ENCODE measurements at regions not wholly inside any gene's neighbourhood (a gene's known extent, or its start where the extent isn't known, plus 50 kb on each side); places are given as distances from the start of the nearest gene placed in this dataset.

DNA sequence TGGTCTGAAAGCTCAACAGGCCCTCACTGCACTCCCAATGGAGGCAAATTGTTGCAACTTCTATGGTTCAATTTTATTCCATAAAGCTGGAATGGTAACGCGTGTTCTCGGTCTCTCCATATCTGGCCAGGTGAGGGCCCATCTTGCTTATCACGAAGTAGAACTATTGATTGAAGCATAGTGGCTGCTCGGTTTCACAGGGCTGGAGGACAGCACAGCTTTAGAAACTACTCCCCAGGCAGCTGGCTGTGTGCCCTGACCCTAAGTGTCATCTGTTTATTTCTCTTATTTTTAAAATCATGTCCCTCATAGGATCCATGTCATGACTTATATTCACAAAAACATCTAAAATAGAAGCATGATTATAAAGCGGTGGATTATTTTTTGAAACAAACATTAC is 223.4 kb downstream of the NPR3 start:
- H3K4me3 ChIP-seq (ENCODE audit: low read depth in 1 of 3, low read length in 3 of 3) = no peak overlapping the region
- WGBS = 41% methylated on average over 6 of the region's 6 CpGs
- no peak overlapping the region for H3K9ac ChIP-seq (ENCODE audit: low read depth in 1 of 2, low read length in 2 of 2)
- no peaks in the 10 kb centered on the region for H3K27me3 ChIP-seq (ENCODE audit: control insufficient read depth in 4 of 4, insufficient read depth in 4 of 4, low read length in 3 of 4)
- peak overlapping the region in 1 of 2 donors; percentile 31 for H3K27ac ChIP-seq (ENCODE audit: low read depth in 1 of 2, low read length in 2 of 2)
- TF ChIP-seq, protein P1, sequence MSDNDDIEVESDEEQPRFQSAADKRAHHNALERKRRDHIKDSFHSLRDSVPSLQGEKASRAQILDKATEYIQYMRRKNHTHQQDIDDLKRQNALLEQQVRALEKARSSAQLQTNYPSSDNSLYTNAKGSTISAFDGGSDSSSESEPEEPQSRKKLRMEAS (IDR thresholded peaks at IDR 0.05) = no peak
- peak in 1 of 2 donors; percentile 7 for TF ChIP-seq HNF4A (conservative IDR thresholded peaks at IDR 0.05)
- TF ChIP-seq, protein P2, sequence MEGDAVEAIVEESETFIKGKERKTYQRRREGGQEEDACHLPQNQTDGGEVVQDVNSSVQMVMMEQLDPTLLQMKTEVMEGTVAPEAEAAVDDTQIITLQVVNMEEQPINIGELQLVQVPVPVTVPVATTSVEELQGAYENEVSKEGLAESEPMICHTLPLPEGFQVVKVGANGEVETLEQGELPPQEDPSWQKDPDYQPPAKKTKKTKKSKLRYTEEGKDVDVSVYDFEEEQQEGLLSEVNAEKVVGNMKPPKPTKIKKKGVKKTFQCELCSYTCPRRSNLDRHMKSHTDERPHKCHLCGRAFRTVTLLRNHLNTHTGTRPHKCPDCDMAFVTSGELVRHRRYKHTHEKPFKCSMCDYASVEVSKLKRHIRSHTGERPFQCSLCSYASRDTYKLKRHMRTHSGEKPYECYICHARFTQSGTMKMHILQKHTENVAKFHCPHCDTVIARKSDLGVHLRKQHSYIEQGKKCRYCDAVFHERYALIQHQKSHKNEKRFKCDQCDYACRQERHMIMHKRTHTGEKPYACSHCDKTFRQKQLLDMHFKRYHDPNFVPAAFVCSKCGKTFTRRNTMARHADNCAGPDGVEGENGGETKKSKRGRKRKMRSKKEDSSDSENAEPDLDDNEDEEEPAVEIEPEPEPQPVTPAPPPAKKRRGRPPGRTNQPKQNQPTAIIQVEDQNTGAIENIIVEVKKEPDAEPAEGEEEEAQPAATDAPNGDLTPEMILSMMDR (IDR thresholded peaks at IDR 0.05; ENCODE audit: low read depth, low read length, missing input control) = no peak
- TF ChIP-seq YY1 (IDR thresholded peaks at IDR 0.05) = peak; percentile 41
- DNase-seq (ENCODE audit: low spot score) = no peak
- H3K4me1 ChIP-seq (ENCODE audit: control insufficient read depth in 4 of 4, insufficient read depth in 4 of 4, low read length in 3 of 4) = peaks cover 2 to 8% (median 4%) of the 10 kb centered on the region in 4 donors
- no peaks in the 10 kb centered on the region for H3K9me3 ChIP-seq (ENCODE audit: control insufficient read depth in 4 of 4, low read length in 3 of 4)
- no peaks in the 10 kb centered on the region for H3K36me3 ChIP-seq (ENCODE audit: control insufficient read depth in 4 of 4, insufficient read depth in 3 of 4, low read depth in 1 of 4, low read length in 3 of 4)

DNA sequence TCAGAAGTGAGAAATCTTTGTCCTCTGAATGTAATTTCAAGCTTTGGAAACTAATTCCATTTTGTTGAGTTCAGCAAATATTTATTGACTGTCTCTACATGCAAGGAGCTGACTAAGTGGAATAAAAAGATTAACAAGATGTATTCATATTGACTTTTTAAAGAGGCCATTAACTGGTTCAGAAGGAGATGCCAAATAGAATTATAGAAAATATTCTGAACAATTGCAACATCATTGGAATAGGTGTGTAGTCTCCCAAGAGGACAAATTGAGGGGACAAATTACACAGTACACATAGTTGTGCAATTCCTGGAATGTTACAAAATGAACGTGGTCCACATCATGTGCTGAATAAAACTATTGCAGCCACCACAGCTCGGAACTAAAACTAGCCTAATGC is 224.2 kb downstream of the NPR3 start:
- DNase-seq (ENCODE audit: low spot score) = no peak
- no peaks in the 10 kb centered on the region for H3K9me3 ChIP-seq (ENCODE audit: control insufficient read depth in 4 of 4, low read length in 3 of 4)
- whole genome bisulfite sequencing = 31% methylated on average over 2 of the region's 2 CpGs
- H3K9ac ChIP-seq (ENCODE audit: low read depth in 1 of 2, low read length in 2 of 2) = no peak overlapping the region
- H3K4me3 ChIP-seq (ENCODE audit: low read depth in 1 of 3, low read length in 3 of 3) = no peak overlapping the region
- TF ChIP-seq, protein P3, sequence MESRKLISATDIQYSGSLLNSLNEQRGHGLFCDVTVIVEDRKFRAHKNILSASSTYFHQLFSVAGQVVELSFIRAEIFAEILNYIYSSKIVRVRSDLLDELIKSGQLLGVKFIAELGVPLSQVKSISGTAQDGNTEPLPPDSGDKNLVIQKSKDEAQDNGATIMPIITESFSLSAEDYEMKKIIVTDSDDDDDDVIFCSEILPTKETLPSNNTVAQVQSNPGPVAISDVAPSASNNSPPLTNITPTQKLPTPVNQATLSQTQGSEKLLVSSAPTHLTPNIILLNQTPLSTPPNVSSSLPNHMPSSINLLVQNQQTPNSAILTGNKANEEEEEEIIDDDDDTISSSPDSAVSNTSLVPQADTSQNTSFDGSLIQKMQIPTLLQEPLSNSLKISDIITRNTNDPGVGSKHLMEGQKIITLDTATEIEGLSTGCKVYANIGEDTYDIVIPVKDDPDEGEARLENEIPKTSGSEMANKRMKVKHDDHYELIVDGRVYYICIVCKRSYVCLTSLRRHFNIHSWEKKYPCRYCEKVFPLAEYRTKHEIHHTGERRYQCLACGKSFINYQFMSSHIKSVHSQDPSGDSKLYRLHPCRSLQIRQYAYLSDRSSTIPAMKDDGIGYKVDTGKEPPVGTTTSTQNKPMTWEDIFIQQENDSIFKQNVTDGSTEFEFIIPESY (IDR thresholded peaks at IDR 0.05) = peak; percentile 50
- TF ChIP-seq FOXA1 (IDR thresholded peaks at IDR 0.05) (no peak), JUND (IDR thresholded peaks at IDR 0.05) (peak in 1 of 2 donors; percentile 57), FOXA2 (IDR thresholded peaks at IDR 0.05) (peak; percentile 66), RAD21 (IDR thresholded peaks at IDR 0.05) (peak; percentile 6 to 22), SP1 (IDR thresholded peaks at IDR 0.05) (peak; percentile 38), RXRA (IDR thresholded peaks at IDR 0.05) (peak in 1 of 2 donors; percentile 66), YY1 (IDR thresholded peaks at IDR 0.05) (peak; percentile 71), HNF4A (conservative IDR thresholded peaks at IDR 0.05) (peak; percentile 68 to 80), HNF4G (IDR thresholded peaks at IDR 0.05) (no peak), GABPA (IDR thresholded peaks at IDR 0.05 in 1 of 2, conservative IDR thresholded peaks at IDR 0.05 in 1 of 2) (no peak), NR2F2 (IDR thresholded peaks at IDR 0.05) (no peak)
- TF ChIP-seq, protein P4, sequence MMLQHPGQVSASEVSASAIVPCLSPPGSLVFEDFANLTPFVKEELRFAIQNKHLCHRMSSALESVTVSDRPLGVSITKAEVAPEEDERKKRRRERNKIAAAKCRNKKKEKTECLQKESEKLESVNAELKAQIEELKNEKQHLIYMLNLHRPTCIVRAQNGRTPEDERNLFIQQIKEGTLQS (IDR thresholded peaks at IDR 0.05) = no peak
- TF ChIP-seq, protein P1 (IDR thresholded peaks at IDR 0.05) = peak; percentile 38
- TF ChIP-seq, protein P2 (IDR thresholded peaks at IDR 0.05; ENCODE audit: low read depth, low read length, missing input control) = no peak
- TF ChIP-seq, protein P5, sequence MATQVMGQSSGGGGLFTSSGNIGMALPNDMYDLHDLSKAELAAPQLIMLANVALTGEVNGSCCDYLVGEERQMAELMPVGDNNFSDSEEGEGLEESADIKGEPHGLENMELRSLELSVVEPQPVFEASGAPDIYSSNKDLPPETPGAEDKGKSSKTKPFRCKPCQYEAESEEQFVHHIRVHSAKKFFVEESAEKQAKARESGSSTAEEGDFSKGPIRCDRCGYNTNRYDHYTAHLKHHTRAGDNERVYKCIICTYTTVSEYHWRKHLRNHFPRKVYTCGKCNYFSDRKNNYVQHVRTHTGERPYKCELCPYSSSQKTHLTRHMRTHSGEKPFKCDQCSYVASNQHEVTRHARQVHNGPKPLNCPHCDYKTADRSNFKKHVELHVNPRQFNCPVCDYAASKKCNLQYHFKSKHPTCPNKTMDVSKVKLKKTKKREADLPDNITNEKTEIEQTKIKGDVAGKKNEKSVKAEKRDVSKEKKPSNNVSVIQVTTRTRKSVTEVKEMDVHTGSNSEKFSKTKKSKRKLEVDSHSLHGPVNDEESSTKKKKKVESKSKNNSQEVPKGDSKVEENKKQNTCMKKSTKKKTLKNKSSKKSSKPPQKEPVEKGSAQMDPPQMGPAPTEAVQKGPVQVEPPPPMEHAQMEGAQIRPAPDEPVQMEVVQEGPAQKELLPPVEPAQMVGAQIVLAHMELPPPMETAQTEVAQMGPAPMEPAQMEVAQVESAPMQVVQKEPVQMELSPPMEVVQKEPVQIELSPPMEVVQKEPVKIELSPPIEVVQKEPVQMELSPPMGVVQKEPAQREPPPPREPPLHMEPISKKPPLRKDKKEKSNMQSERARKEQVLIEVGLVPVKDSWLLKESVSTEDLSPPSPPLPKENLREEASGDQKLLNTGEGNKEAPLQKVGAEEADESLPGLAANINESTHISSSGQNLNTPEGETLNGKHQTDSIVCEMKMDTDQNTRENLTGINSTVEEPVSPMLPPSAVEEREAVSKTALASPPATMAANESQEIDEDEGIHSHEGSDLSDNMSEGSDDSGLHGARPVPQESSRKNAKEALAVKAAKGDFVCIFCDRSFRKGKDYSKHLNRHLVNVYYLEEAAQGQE (IDR thresholded peaks at IDR 0.05) = no peak
- no peaks in the 10 kb centered on the region for H3K36me3 ChIP-seq (ENCODE audit: control insufficient read depth in 4 of 4, insufficient read depth in 3 of 4, low read depth in 1 of 4, low read length in 3 of 4)
- peak overlapping the region; percentile 14 to 69 for H3K27ac ChIP-seq (ENCODE audit: low read depth in 1 of 2, low read length in 2 of 2)
- peaks cover 2 to 8% (median 4%) of the 10 kb centered on the region in 4 donors for H3K4me1 ChIP-seq (ENCODE audit: control insufficient read depth in 4 of 4, insufficient read depth in 4 of 4, low read length in 3 of 4)
- H3K27me3 ChIP-seq (ENCODE audit: control insufficient read depth in 4 of 4, insufficient read depth in 4 of 4, low read length in 3 of 4) = no peaks in the 10 kb centered on the region
